ENCODE measurements at regions not wholly inside any gene's neighbourhood (a gene's known extent, or its start where the extent isn't known, plus 50 kb on each side); places are given as distances from the start of the nearest gene placed in this dataset.
A peak's percentile ranks its signal among the peaks of the same experiment; 100 is the strongest.

DNA sequence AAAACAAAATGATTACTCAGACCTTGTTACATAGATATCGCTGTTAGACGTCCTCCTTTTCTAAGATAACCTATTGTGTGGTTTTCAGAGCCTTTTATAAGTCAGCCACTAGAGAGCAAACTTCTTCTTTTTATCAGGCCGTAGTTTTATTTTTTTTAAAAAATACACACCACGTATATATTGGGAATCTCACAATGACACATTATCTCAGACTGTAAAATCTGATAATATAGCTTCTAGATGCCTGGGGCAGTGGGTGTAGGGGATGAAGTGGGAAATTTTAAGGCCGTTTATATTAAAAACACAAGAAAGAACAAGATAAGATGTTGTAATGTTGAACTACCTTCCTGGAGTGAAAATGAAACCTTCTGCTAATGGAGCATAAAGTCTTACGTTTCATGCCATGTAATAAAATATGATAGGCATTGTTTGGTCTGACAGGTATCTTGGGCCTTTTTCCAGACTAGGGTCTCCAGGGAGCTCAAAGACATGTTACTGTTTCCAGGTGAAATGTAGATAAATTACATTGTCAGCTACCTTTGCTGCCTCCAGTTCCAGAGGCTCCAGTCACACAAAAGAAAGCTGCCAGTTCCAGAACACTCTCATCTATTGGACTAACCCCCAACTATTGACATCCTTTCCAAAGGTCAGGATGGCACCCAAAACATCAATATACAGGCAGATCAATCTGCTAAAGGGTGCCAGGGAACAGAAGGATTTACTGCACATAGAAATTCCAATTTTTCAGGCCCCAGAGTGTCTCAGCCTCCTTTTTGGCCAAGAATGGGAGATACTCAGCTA, 130.2 kb upstream of the AKIRIN2 start:
- peak; percentile 95 for ATAC-seq

GRCh38 chr6:87830907-87831306, 128.9 kb upstream of the AKIRIN2 start:
- TF ChIP-seq ARNTL (CRISPR knock-in tag; IDR thresholded peaks at IDR 0.05; ENCODE audit: borderline replicate concordance, low read depth) (no peak), ESRRG (CRISPR knock-in tag; IDR thresholded peaks at IDR 0.05) (no peak), TOX (CRISPR knock-in tag; IDR thresholded peaks at IDR 0.05; ENCODE audit: borderline replicate concordance) (no peak), ZFP3 (CRISPR knock-in tag; IDR thresholded peaks at IDR 0.05) (no peak), GLIS3 (CRISPR knock-in tag; IDR thresholded peaks at IDR 0.05) (no peak), ZNF565 (CRISPR knock-in tag; conservative IDR thresholded peaks at IDR 0.05; ENCODE audit: low read depth) (no peak), PPARA (CRISPR knock-in tag; IDR thresholded peaks at IDR 0.05; ENCODE audit: borderline replicate concordance) (no peak), CSDC2 (CRISPR knock-in tag; IDR thresholded peaks at IDR 0.05) (no peak), RARB (CRISPR knock-in tag; IDR thresholded peaks at IDR 0.05) (no peak), ZNF8 (CRISPR knock-in tag; IDR thresholded peaks at IDR 0.05) (no peak), OSR1 (CRISPR knock-in tag; IDR thresholded peaks at IDR 0.05) (no peak), ZC3H10 (CRISPR knock-in tag; IDR thresholded peaks at IDR 0.05) (no peak), ZNF70 (CRISPR knock-in tag; IDR thresholded peaks at IDR 0.05) (no peak), PATZ1 (CRISPR knock-in tag; IDR thresholded peaks at IDR 0.05; ENCODE audit: borderline replicate concordance) (no peak), TSHZ2 (CRISPR knock-in tag; IDR thresholded peaks at IDR 0.05) (no peak), ZFP30 (CRISPR knock-in tag; IDR thresholded peaks at IDR 0.05) (no peak), TCF4 (CRISPR knock-in tag; IDR thresholded peaks at IDR 0.05; ENCODE audit: borderline replicate concordance) (no peak)
- TF ChIP-seq, protein P1, sequence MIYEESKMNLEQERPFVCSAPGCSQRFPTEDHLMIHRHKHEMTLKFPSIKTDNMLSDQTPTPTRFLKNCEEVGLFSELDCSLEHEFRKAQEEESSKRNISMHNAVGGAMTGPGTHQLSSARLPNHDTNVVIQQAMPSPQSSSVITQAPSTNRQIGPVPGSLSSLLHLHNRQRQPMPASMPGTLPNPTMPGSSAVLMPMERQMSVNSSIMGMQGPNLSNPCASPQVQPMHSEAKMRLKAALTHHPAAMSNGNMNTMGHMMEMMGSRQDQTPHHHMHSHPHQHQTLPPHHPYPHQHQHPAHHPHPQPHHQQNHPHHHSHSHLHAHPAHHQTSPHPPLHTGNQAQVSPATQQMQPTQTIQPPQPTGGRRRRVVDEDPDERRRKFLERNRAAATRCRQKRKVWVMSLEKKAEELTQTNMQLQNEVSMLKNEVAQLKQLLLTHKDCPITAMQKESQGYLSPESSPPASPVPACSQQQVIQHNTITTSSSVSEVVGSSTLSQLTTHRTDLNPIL (CRISPR knock-in tag; IDR thresholded peaks at IDR 0.05; ENCODE audit: low read depth), result no peak
- TF ChIP-seq, protein P2, sequence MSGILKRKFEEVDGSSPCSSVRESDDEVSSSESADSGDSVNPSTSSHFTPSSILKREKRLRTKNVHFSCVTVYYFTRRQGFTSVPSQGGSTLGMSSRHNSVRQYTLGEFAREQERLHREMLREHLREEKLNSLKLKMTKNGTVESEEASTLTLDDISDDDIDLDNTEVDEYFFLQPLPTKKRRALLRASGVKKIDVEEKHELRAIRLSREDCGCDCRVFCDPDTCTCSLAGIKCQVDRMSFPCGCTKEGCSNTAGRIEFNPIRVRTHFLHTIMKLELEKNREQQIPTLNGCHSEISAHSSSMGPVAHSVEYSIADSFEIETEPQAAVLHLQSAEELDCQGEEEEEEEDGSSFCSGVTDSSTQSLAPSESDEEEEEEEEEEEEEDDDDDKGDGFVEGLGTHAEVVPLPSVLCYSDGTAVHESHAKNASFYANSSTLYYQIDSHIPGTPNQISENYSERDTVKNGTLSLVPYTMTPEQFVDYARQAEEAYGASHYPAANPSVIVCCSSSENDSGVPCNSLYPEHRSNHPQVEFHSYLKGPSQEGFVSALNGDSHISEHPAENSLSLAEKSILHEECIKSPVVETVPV (CRISPR knock-in tag; IDR thresholded peaks at IDR 0.05), result no peak
- ATAC-seq, result no peak

More for the DNA sequence above, 130.2 kb upstream of the AKIRIN2 start:
- TF ChIP-seq ZNF70 (CRISPR knock-in tag; IDR thresholded peaks at IDR 0.05), result peak; percentile 88
- TF ChIP-seq RARB (CRISPR knock-in tag; IDR thresholded peaks at IDR 0.05), result no peak

DNA sequence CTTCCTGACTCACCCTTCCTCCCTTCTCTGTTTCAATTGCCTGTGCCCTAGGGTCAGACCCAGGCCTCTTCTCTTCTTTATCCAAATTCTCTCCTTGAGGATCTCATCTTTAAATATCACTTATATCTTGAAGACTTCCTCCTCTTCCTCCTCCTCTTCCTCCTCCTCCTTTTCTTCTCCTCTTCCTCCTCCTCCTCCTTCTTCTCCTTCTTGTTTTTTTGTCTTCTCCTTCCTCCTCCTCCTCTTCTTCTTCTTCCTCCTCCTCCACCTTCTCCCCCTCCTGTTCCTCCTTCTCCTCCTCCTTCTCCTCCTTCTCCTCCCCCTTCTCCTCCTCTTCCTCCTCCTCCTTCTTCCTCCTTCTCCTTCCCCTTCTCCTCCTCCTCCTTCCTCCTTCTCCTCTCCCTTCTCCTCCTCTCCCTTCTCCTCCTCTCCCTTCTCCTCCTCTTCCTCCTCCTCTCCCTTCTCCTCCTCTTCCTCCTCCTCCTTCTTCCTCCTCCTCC, 127.6 kb upstream of the AKIRIN2 start:
- no peak for ATAC-seq
- TF ChIP-seq, protein P3, sequence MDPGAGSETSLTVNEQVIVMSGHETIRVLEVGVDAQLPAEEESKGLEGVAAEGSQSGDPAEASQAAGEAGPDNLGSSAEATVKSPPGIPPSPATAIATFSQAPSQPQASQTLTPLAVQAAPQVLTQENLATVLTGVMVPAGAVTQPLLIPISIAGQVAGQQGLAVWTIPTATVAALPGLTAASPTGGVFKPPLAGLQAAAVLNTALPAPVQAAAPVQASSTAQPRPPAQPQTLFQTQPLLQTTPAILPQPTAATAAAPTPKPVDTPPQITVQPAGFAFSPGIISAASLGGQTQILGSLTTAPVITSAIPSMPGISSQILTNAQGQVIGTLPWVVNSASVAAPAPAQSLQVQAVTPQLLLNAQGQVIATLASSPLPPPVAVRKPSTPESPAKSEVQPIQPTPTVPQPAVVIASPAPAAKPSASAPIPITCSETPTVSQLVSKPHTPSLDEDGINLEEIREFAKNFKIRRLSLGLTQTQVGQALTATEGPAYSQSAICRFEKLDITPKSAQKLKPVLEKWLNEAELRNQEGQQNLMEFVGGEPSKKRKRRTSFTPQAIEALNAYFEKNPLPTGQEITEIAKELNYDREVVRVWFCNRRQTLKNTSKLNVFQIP (CRISPR knock-in tag; IDR thresholded peaks at IDR 0.05; ENCODE audit: borderline replicate concordance, low read depth), result no peak
- TF ChIP-seq ZC3H10 (CRISPR knock-in tag; IDR thresholded peaks at IDR 0.05) (no peak), OSR1 (CRISPR knock-in tag; IDR thresholded peaks at IDR 0.05) (no peak), ZNF565 (CRISPR knock-in tag; conservative IDR thresholded peaks at IDR 0.05; ENCODE audit: low read depth) (no peak), ESRRG (CRISPR knock-in tag; IDR thresholded peaks at IDR 0.05) (no peak), ZFP3 (CRISPR knock-in tag; IDR thresholded peaks at IDR 0.05) (no peak), GLIS3 (CRISPR knock-in tag; IDR thresholded peaks at IDR 0.05) (no peak), TSHZ2 (CRISPR knock-in tag; IDR thresholded peaks at IDR 0.05) (no peak), ZNF8 (CRISPR knock-in tag; IDR thresholded peaks at IDR 0.05) (no peak)
- TF ChIP-seq, protein P1 (CRISPR knock-in tag; IDR thresholded peaks at IDR 0.05; ENCODE audit: low read depth), result no peak
